HCEC 1CT (cell line): ENCODE measurements at regions not wholly inside any gene's neighbourhood (a gene's known extent, or its start where the extent isn't known, plus 50 kb on each side); places are given as distances from the start of the nearest gene placed in this dataset.
"Not testable (repeated sequence)": the region's sequence is repeated elsewhere in the genome, so short reads cannot be mapped to it uniquely, and the experiment has no call there.

Experiments used
- DNase-seq: peaks from one replicate; pipeline ENCODE4 v3.0.0-alpha.2; 2017

GRCh38 chr1:223952801-223953200, 107.1 kb upstream of the TP53BP2 start:
- peak; percentile 1 for DNase-seq

GRCh38 chr1:223951551-223951950, 105.8 kb upstream of the TP53BP2 start:
- DNase-seq: not testable (repeated sequence)

- not testable (repeated sequence) for DNase-seq
Observed at GRCh38 chr1:223949944-223950343, 104.2 kb upstream of the TP53BP2 start.

- not testable (repeated sequence) for DNase-seq
Observed at GRCh38 chr1:223948041-223948440, 102.3 kb upstream of the TP53BP2 start.

- not testable (repeated sequence) for DNase-seq
Observed at GRCh38 chr1:223936592-223936991, 90.8 kb upstream of the TP53BP2 start.

- DNase-seq: not testable (repeated sequence)
Observed at GRCh38 chr1:223931476-223931875, 85.7 kb upstream of the TP53BP2 start.

GRCh38 chr1:223920805-223921204, 75.1 kb upstream of the TP53BP2 start:
- not testable (repeated sequence) for DNase-seq

GRCh38 chr1:223915476-223915875, 69.7 kb upstream of the TP53BP2 start:
- not testable (repeated sequence) for DNase-seq

GRCh38 chr1:223913715-223914114, 68.0 kb upstream of the TP53BP2 start:
- not testable (repeated sequence) for DNase-seq

GRCh38 chr1:223907943-223908587, 62.3 kb upstream of the TP53BP2 start:
- DNase-seq: not testable (repeated sequence)

GRCh38 chr1:223903221-223903620, 57.5 kb upstream of the TP53BP2 start:
- DNase-seq: not testable (repeated sequence)

- peak; percentile 6 for DNase-seq
Observed at GRCh38 chr1:223899775-223900174, 54.0 kb upstream of the TP53BP2 start.

GRCh38 chr1:223897097-223897496, 51.4 kb upstream of the TP53BP2 start:
- not testable (repeated sequence) for DNase-seq

- not testable (repeated sequence) for DNase-seq
Observed at GRCh38 chr1:223895950-223896349, 50.2 kb upstream of the TP53BP2 start.
